T-helper 1 cell (primary cell): ENCODE measurements at regions not wholly inside any gene's neighbourhood (a gene's known extent, or its start where the extent isn't known, plus 50 kb on each side); places are given as distances from the start of the nearest gene placed in this dataset.

Experiments
- DNase-seq, 5 donors: peaks; one replicate each; pipeline ENCODE4 v3.0.0-alpha.2; 2012 to 2020

DNA sequence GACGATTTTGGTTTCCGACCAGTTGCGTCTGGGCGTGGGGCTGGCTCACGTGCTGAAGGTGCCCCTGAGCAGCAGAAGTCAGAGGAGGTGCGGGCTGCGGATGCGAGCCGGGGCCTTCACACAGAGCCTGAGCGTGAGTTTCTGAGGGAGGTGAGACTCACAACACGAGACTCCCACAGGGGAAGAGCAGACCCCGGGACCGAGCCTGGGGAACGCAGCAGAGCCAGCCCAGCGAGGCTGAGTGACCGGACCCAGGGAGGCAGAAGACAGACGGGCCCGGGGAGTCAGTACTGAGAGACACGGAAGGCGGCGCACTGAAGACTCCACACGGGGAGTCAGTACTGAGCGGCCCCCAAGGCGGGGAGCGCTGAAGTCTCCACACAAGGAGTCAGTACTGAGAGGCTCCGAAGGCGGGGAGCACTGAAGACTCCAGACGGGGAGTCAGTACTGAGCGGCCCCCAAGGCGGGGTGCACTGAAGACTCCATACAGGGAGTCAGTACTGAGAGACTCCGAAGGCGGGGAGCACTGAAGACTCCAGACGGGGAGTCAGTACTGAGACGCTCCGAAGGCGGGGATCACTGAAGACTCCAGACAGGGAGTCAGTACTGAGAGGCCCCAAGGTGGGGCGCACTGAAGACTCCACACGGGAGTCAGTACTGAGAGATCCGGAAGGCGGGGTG is 77.8 kb downstream of the DLL1 start:
- DNase-seq: no peak

DNA sequence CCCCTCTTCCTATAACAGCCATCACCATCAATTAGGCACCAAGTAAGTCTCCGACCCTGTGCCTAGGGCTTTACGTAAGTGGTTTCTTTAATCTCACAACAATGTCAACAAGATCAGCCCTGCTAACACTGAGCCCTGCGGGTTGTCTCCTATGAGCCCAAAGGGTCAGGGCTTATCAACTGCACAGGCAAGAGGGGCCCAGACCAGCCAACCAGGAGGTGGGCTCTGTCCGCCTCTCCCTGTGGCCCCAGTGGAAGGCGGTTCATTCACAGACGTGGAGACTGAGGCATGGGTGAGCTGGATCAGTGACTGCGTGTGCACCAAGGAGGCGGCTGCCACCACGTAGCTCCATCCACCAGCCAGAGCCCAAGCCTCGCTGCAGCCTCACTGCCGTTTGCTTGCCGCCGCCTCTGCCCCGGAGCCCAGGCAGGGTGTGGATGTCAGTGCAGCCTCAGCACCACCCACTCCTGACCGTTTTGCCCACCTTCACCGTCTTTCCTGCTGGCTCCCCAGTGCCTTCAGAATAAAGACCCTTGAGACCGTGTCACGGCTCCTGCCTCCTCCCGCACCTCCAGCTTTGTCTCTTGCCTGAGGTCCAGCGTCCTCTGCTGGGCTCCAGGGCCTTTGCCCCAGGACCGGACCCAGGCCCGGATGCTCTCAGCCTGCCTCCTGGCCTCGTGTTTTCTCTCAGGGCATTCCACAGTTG is 78.7 kb downstream of the DLL1 start:
- DNase-seq: no peak

- no peak for DNase-seq
Observed at GRCh38 chr6:170211404-170212025, 79.4 kb downstream of the DLL1 start.

DNA sequence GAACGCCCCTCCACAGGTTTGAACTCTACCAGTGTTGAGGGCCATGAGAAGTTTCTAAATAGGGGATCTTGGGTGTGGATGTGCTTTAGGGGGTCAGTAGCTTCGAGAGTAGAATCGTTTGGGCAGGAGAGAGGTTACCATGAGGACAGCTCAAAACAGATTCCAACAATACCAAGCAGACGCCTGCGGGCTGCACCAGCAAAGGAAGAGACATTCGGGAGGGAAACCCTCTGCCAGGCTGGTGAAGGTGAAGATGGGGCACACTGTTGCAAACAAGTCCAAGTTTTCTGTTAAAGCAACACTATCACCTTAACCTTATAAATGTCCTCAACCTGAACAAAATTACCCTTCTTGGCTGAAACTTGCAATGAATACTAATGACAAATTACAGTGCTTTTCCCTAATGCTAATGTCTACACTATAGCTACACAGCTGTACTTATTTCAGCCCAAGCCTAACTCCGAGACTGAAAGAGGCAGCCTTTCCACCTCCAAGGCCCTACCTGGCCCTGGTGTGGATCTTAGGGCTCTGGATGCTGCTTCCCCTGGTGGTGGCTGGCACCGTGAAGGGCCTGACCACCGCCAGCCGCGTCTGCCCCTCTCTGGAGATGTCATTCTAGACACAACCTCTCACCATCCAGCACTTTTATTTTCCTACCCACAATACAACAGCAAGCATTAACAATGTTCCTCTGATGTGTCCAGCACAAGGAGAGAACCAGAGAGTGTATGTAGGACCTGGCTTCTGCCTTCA is 80.1 kb downstream of the DLL1 start:
- DNase-seq: no peak

- no peak for DNase-seq
Observed at GRCh38 chr6:170210026-170210390, 80.9 kb downstream of the DLL1 start.

DNA sequence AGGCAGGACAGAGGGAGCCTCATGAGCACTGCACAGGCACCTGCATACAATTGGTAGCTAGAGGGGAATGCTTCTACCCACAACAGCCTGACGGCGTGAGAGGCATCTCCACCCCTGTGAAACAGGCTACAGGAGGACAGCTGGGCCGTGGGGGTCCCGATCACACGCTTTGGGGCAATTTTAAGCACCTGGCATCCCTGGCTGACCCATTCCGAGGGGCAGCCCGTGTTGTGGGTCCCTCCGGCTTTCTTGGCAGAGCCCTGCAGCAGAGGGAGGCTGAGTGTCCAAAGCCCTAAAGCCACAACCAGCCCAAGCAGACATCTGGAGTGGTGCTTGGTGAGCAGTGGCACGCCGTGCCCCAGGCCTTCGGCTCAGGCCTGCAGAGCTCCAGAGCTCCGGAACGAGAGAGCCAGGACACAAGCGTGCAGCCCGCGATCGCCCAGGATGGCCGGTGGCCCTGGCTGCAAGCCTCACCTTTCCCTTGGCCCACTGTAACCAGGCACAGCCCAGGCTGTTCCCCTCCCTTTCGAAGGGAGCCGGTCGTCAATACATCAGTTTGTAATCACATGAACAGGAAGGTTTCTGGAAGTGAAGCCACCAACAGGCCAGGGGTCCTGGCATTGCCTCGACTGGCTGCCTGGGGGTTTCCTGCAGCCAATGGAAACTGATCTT is 81.4 kb downstream of the DLL1 start:
- DNase-seq: no peak

DNA sequence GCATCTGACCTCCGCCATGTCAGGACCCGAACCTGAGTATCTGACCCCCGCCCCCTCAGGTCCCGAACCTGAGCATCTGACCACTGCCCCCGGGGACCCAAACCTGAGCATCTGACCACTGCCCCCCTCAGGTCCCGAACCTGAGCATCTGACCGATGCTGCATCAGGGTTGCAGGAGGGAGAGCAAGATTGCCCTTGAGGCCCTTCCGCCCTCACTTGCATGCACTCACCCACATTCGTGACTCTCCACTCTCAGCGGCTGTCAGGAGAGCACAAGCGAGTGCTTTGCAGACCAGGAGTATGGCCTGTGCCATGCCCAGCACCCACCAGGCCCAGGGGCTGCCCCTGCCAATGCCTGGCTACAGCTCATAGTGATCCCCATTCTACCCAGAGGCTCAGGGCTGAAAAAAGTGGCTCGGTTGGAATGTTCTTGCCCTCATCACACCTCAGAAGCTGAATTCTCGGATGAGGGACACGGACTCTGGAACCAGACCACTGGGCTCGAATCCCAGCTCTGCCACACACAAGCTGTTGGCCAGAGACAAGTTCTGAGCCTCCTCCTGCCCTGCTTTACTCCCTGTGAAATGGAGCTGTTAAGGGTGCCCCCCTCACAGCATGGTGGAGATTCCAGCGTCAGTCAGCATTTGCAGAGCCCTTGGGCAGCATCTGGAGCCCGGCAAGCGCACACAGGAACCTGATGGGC is 82.1 kb downstream of the DLL1 start:
- no peak for DNase-seq

GRCh38 chr6:170208182-170208601 is 82.7 kb downstream of the DLL1 start:
- no peak for DNase-seq

DNA sequence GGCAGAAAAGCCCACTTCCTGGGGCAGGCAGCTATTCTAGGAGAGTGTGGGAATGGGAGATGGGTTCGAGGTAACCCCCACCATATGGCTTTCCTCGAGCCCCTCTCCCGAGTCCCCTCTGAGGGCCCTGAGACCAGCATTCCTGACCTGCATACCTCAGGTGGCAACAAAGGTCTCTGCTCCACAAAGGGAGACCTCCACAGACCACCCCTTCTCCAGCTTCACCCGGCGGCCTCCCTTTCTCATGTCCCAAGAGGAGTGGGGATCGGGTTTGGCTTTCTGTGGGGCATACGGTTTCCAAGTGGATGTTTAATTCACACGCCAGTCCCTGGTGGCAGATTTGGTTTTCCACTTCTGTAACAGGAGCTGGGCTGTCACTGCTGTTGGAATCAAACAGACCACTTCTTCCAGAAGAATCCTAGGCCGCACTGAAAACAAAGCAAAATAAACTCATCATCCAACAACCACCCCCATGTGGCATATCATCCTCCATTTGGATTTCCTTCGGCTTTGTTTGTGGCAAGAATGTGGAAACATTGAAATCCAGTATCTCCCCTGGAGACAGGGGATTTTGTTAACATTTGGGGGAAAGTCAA is 83.2 kb downstream of the DLL1 start:
- no peak for DNase-seq

DNA sequence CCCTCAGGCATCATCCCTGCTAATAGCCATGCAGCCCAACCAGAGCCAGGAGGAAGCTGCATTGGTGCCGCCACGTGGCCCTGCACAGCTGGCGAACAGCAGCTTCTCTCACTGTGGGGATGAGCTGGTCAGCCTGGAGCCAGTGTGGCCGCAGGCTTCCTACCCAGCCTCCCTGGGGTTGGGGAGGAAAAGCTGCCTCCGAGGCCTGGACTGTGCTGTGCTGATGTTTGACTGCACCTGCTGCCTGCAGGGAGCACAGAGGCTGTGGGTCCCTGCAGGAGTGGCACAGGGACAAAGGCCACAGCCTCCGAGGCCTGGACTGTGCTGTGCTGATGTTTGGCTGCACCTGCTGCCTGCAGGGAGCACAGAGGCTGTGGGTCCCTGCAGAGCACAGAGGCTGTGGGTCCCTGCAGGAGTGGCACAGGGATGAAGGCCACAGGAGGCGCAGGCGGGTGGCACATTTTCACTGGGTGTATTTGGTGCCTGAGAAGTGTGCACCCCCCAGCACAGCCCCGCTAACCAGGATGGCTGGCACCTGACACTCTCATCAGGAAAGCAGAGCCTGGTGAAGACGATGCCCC is 83.9 kb downstream of the DLL1 start:
- DNase-seq: no peak

DNA sequence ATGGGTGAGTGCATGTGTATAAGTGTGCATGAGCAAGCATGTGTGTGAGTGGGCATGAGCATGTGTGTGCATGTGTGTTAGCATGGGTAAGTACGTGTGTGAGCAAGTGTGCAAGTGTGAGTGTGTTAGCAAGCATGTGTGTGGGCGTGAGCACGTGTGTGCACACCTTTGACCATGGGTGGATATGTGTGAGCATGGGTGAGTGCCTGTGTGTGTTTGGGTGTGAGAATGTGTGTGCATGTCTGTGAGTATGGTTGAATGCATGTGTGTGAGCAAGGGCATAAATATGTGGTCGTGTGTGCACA is 84.6 kb downstream of the DLL1 start:
- DNase-seq: no peak

GRCh38 chr6:170205534-170206316 is 85.2 kb downstream of the DLL1 start:
- no peak for DNase-seq

DNA sequence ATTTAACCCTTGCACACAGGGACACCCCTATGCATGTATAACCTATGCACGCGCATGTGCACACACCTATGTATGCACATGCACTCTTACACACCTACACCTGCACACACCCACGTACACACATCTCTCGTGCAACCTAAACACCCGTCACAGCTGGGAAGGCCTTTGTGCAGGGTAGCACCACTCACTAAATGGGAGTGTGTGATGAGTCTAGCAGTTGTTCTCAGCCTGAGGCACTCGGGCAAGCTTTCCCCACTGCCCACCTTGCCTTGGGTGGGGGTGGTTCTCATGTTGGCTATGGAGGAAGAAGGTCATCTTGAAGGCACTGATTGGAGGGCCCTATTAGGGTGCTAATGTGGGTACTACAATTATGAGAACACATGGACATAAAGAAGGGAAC is 85.8 kb downstream of the DLL1 start:
- no peak for DNase-seq

DNA sequence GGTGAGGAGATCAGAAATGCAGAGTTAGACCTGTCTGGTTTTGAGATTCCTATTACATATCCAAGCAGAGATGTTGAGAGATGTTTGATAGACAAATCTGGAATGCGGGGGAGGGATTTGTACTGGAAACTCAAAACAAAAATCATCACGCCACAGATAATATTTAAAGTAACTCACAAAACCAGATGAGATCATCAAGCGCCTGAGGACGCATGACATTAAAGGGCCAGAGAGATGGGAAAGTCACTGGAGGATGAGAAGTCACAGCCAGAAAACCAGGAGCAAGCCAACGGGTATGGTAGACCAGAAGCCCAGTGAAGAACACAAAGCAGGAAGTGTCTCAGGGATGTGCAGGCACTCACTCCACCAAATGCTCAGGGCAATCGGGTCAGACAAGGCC is 87.7 kb downstream of the DLL1 start:
- DNase-seq: no peak

- DNase-seq: no peak
Observed at GRCh38 chr6:170202416-170203135, 88.3 kb downstream of the DLL1 start.

GRCh38 chr6:170201361-170201760 is 89.5 kb downstream of the DLL1 start:
- no peak for DNase-seq

DNA sequence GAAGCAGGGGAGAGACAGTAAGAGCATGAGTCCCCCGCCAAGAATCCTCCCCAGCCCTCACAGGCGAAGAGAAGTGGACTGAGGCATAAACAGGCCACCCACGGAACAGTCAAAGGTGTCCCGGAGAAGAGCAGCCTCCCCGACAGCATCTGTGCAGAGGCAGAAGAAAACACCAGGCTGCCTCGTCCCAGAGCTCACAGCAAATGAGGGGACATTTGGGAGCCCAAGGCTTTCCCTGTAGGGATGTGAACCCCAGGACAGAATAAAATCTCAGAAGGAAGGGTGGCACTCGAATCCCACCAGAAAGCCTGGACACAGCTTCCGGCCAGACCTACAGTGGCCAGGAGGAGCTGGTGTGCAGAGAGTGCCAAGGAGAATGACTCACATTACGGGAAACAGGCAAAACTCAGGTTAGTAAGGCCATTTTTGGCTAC is 90.4 kb downstream of the DLL1 start:
- DNase-seq: no peak

- no peak for DNase-seq
Observed at GRCh38 chr6:170199716-170200115, 91.2 kb downstream of the DLL1 start.

DNA sequence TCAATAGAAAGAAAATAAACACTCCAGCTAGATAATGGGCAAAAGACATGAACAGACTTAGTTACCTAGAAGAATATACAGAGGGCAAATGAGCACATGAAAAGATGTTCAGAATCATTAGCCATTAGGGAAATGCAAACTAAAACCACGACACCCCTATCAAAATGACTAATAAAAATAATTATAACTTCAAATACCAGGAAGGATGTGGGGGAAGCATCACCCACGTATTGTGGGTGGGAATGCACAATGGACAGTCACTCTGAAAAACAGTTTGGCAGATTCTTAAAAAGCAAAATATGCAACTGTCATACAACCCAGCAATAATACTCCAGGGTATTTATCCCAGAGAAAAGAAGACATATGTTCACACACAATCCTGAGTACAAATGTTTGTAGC is 92.6 kb downstream of the DLL1 start:
- no peak for DNase-seq

GRCh38 chr6:170193326-170193821 is 97.5 kb downstream of the DLL1 start:
- no peak for DNase-seq
